B cell (primary cell): ENCODE measurements at regions not wholly inside any gene's neighbourhood (a gene's known extent, or its start where the extent isn't known, plus 50 kb on each side); places are given as distances from the start of the nearest gene placed in this dataset.

ENCODE experiments used
- ATAC-seq: fragments of 200-7000 bp; cut with Tn5 transposase; one replicate; pipeline ENCODE4 v1.10.0; 2021; ENCODE audit warnings: low read depth, mild to moderate bottlenecking, moderate number of reproducible peaks, moderate library complexity
- CTCF ChIA-PET: fragments of 350-600 bp; sonication (Branson Sonifier 250); formaldehyde crosslinking; loops from one replicate; lab custom pipeline; 2021; ENCODE audit warnings: antibody characterized with exemption, inconsistent platforms; lab: Charles Lee
- POLR2A ChIA-PET: fragments of 350-600 bp; sonication (Branson Sonifier 250); formaldehyde crosslinking; loops from one replicate; lab custom pipeline; 2021; ENCODE audit warnings: antibody characterized with exemption; lab: Charles Lee
- DNase-seq: peaks from one replicate; pipeline ENCODE4 v3.0.0; 2013
- H2AFZ ChIP-seq: 2 replicates; pipeline ENCODE4 v1.6.1; 2012; ENCODE audit warnings: mild to moderate bottlenecking, low read depth, low read length; ENCODE audit not compliant: insufficient read depth, poor library complexity, severe bottlenecking
- H3K27ac ChIP-seq, 2 donors: 1 replicate in 1 of 2; 2 replicates in 1 of 2; pipeline ENCODE4 v1.5.1; 2012 to 2013; ENCODE audit warnings: low read length in 2 of 2, mild to moderate bottlenecking in 2 of 2, moderate library complexity in 1 of 2
- H3K27me3 ChIP-seq, 4 experiments: fragments of 200-600 bp in 1 of 4; sonication (generic) in 1 of 4; replicated peaks in 1 of 4; 1 replicate in 2 of 4; 2 replicates in 2 of 4; pipeline versions ENCODE4 v1.6.1 to v1.7.0; 2013 to 2016; ENCODE audit warnings: low read length in 3 of 4, mild to moderate bottlenecking in 2 of 4, mixed read lengths in 1 of 4, moderate library complexity in 1 of 4; ENCODE audit not compliant: insufficient read depth in 4 of 4, control insufficient read depth in 3 of 4; ENCODE audit errors: control extremely low read depth in 1 of 4
- H3K36me3 ChIP-seq, 2 experiments: replicated peaks in 1 of 2; 1 replicate in 1 of 2; 2 replicates in 1 of 2; pipeline versions ENCODE4 v1.6.1 to v1.7.1; 2013; ENCODE audit warnings: low read length in 1 of 2; ENCODE audit not compliant: insufficient read depth in 2 of 2, control insufficient read depth in 1 of 2; ENCODE audit errors: control extremely low read depth in 1 of 2, extremely low read depth in 1 of 2
- H3K4me1 ChIP-seq, 2 donors: fragments of 200-600 bp in 1 of 2; sonication (generic) in 1 of 2; 1 replicate in 1 of 2; 2 replicates in 1 of 2; pipeline versions ENCODE4 v1.5.1 to v1.6.1; 2013 to 2017; ENCODE audit warnings: low read length in 2 of 2; ENCODE audit not compliant: control insufficient read depth in 2 of 2, insufficient read depth in 2 of 2
- H3K4me2 ChIP-seq: replicated peaks from 2 replicates; pipeline ENCODE3; 2012; ENCODE audit warnings: mild to moderate bottlenecking, low read depth, low read length; ENCODE audit not compliant: poor library complexity, severe bottlenecking
- H3K4me3 ChIP-seq, 5 experiments: fragments of 200-600 bp in 1 of 5; sonication (generic) in 1 of 5; 1 replicate in 3 of 5; 2 replicates in 2 of 5; pipeline versions ENCODE4 v1.5.1 to v1.7.0; 2011 to 2016; ENCODE audit warnings: low read length in 4 of 5, mild to moderate bottlenecking in 4 of 5, low read depth in 2 of 5, control low read depth in 1 of 5, moderate library complexity in 1 of 5; ENCODE audit not compliant: insufficient read depth in 1 of 5; ENCODE audit errors: control extremely low read depth in 1 of 5, extremely low read depth in 1 of 5
- H3K79me2 ChIP-seq: fragments of 200-600 bp; sonication (generic); one replicate; pipeline ENCODE4 v1.6.0; 2016; ENCODE audit warnings: low read length; ENCODE audit not compliant: control insufficient read depth, insufficient read depth
- H3K9ac ChIP-seq: fragments of 200-600 bp; sonication (generic); 2 replicates; pipeline ENCODE4 v1.6.1; 2017; ENCODE audit warnings: mild to moderate bottlenecking, low read length, moderate library complexity
- H3K9me3 ChIP-seq, 3 donors: one replicate each; pipeline versions ENCODE4 v1.6.1 to v1.7.1; 2013; ENCODE audit warnings: low read length in 2 of 3; ENCODE audit not compliant: control insufficient read depth in 2 of 3, insufficient read depth in 1 of 3; ENCODE audit errors: control extremely low read depth in 1 of 3
- H4K20me1 ChIP-seq: 2 replicates; pipeline ENCODE4 v1.6.0; 2012; ENCODE audit warnings: mild to moderate bottlenecking, low read length; ENCODE audit not compliant: insufficient read depth, control insufficient read depth, poor library complexity, severe bottlenecking
- H3K27ac Mint-ChIP-seq: one replicate; pipeline ENCODE4 v1.8.0; 2021; ENCODE audit warnings: mixed read lengths
- H3K27me3 Mint-ChIP-seq: one replicate; pipeline ENCODE4 v1.8.0; 2021; ENCODE audit warnings: mixed read lengths
- H3K4me1 Mint-ChIP-seq: one replicate; pipeline ENCODE4 v1.8.0; 2021; ENCODE audit warnings: mixed read lengths
- H3K4me3 Mint-ChIP-seq: one replicate; pipeline ENCODE4 v1.8.0; 2021; ENCODE audit warnings: mixed read lengths
- H3K9me3 Mint-ChIP-seq: one replicate; pipeline ENCODE4 v1.8.0; 2022; ENCODE audit warnings: mixed read lengths; ENCODE audit not compliant: insufficient read depth
- EZH2 ChIP-seq: IDR thresholded peaks from 2 replicates; pipeline ENCODE4 v1.6.1; 2012; ENCODE audit warnings: borderline replicate concordance, low read depth, mild to moderate bottlenecking, moderate library complexity, low read length; ENCODE audit not compliant: insufficient read depth, poor library complexity, severe bottlenecking
- WGBS: methylation state at CpG from one replicate; pipeline ENCODE4 v1.1.5; 2013; ENCODE audit warnings: missing lambda C conversion rate; ENCODE audit not compliant: insufficient coverage; 5-methylcytosine and 5-hydroxymethylcytosine counted together
- intact Hi-C: fragments of 100-400 bp; cut with micrococcal nuclease; formaldehyde crosslinking; loops from one replicate; pipeline ENCODE4 v1.10.0; 2022
- TF ChIP-seq, protein P1 (sequence below): fragments of 200-600 bp; IDR thresholded peaks from one replicate; pipeline ENCODE4 v1.8.0; 2022; ENCODE audit warnings: antibody characterized with exemption, mild to moderate bottlenecking

DNA sequence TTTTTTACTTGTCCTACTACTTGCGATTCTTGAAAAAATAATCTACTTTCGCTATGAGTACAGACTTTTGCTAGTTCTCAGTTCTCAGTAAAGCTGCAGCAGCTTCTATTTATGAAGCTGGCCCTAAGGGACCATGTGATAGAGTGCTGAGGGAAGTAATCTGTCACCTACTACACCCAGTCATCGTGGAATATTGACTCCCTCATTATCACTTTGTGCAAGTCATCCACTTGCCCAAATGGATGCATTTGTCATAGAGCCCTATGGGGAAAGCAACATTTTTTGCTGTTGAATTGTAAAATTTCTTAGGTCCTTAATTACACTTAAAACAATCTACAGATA, 1919.8 kb downstream of the SUCLG1 start:
- Mint-ChIP-seq H3K9me3 (peaks cover 4% of the 10 kb centered on the region), H3K4me3 (no peak overlapping the region), H3K27ac (no peak overlapping the region), H3K27me3 (no peaks in the 10 kb centered on the region), H3K4me1 (no peaks in the 10 kb centered on the region)
- POLR2A ChIA-PET, result no interaction called here
- WGBS, result no CpG with 5 or more reads among the region's 3 CpGs
- no peaks in the 10 kb centered on the region for H4K20me1 ChIP-seq
- H3K79me2 ChIP-seq, result no peaks in the 10 kb centered on the region
- H2AFZ ChIP-seq, result no peak overlapping the region
- H3K9ac ChIP-seq, result no peak overlapping the region
- DNase-seq (no peak), ATAC-seq (no peak)
- H3K4me3 ChIP-seq, result no peak overlapping the region
- H3K27ac ChIP-seq, result no peak overlapping the region
- no peaks in the 10 kb centered on the region for H3K9me3 ChIP-seq
- no peaks in the 10 kb centered on the region for H3K27me3 ChIP-seq
- H3K4me1 ChIP-seq, result no peaks in the 10 kb centered on the region
- CTCF ChIA-PET, result no interaction called here
- TF ChIP-seq, protein P1, sequence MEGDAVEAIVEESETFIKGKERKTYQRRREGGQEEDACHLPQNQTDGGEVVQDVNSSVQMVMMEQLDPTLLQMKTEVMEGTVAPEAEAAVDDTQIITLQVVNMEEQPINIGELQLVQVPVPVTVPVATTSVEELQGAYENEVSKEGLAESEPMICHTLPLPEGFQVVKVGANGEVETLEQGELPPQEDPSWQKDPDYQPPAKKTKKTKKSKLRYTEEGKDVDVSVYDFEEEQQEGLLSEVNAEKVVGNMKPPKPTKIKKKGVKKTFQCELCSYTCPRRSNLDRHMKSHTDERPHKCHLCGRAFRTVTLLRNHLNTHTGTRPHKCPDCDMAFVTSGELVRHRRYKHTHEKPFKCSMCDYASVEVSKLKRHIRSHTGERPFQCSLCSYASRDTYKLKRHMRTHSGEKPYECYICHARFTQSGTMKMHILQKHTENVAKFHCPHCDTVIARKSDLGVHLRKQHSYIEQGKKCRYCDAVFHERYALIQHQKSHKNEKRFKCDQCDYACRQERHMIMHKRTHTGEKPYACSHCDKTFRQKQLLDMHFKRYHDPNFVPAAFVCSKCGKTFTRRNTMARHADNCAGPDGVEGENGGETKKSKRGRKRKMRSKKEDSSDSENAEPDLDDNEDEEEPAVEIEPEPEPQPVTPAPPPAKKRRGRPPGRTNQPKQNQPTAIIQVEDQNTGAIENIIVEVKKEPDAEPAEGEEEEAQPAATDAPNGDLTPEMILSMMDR, result no peak
- no peak for TF ChIP-seq EZH2
- no peaks in the 10 kb centered on the region for H3K36me3 ChIP-seq
- no peak overlapping the region for H3K4me2 ChIP-seq
- intact Hi-C loops, result no loop called here

DNA sequence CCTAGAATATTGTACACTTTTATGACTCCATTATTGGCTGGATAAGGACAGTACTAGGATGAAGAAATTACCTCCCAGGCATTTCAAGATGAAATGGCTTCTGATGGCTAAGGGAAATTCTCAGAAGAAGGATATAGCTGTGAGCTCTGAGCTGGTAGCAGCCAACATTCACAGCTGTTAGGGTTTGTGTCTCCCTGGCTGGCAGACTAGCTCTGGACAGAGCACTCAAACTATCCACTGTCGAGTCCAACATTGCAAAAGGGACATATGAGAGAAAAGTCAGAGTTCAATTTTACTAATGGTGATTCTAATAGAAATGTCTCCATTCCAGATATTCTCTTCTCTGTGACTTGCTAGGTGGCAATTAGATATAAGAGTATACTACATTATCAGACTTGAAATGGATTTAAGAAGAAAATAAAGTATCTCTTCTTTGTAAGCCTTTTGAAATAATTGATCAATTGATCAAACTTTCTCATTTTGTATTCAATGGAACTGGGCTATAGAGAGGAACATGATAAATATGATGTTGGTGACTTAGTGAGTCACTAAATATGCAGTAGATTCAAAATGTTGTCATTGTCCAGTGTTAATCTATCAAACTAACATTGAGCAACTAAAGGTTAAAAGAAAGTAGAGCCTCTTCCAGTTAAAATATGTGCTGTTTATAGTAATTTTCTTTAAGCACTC, 1920.3 kb downstream of the SUCLG1 start:
- WGBS, result no CpG with 5 or more reads among the region's 1 CpG
- no peak overlapping the region for H2AFZ ChIP-seq
- CTCF ChIA-PET, result no interaction called here
- no peak overlapping the region for H3K4me3 ChIP-seq
- Mint-ChIP-seq H3K4me1 (no peaks in the 10 kb centered on the region), H3K27ac (no peak overlapping the region), H3K27me3 (no peaks in the 10 kb centered on the region), H3K4me3 (no peak overlapping the region), H3K9me3 (peaks cover 7% of the 10 kb centered on the region)
- H3K4me2 ChIP-seq, result no peak overlapping the region
- intact Hi-C loops, result no loop called here
- H3K9me3 ChIP-seq, result no peaks in the 10 kb centered on the region
- no peak overlapping the region for H3K9ac ChIP-seq
- TF ChIP-seq, protein P1, result no peak
- no peak for TF ChIP-seq EZH2
- POLR2A ChIA-PET, result no interaction called here
- H4K20me1 ChIP-seq, result no peaks in the 10 kb centered on the region
- H3K27ac ChIP-seq, result no peak overlapping the region
- no peaks in the 10 kb centered on the region for H3K4me1 ChIP-seq
- no peaks in the 10 kb centered on the region for H3K79me2 ChIP-seq
- no peaks in the 10 kb centered on the region for H3K36me3 ChIP-seq
- DNase-seq, result no peak
- no peak for ATAC-seq
- no peaks in the 10 kb centered on the region for H3K27me3 ChIP-seq
